BJ (cell line): ENCODE measurements at regions not wholly inside any gene's neighbourhood (a gene's known extent, or its start where the extent isn't known, plus 50 kb on each side); places are given as distances from the start of the nearest gene placed in this dataset.
"Not testable (repeated sequence)": the region's sequence is repeated elsewhere in the genome, so short reads cannot be mapped to it uniquely, and the experiment has no call there.

Experiments
- CTCF ChIA-PET: fragments of 350-600 bp; formaldehyde crosslinking; extraction: SDS; loops from one replicate; lab custom pipeline; 2021; ENCODE audit warnings: antibody characterized with exemption, inconsistent platforms; lab: Yijun Ruan, JAX
- POLR2A ChIA-PET: fragments of 300-600 bp; sonication (Branson Sonifier 250); formaldehyde crosslinking; extraction: SDS; loops from one replicate; lab custom pipeline; 2021; ENCODE audit warnings: antibody characterized with exemption; lab: Charles Lee
- DNase-seq: peaks from one replicate; pipeline ENCODE4 v3.0.0-alpha.2; 2011; ENCODE audit warnings: low read depth
- H3K27me3 ChIP-seq: 2 replicates; pipeline ENCODE4 v1.6.0; 2011; ENCODE audit warnings: low read length; ENCODE audit not compliant: control insufficient read depth, insufficient read depth
- H3K36me3 ChIP-seq: 2 replicates; pipeline ENCODE4 v1.5.1; 2011; ENCODE audit warnings: low read length; ENCODE audit not compliant: control insufficient read depth, insufficient read depth
- H3K4me3 ChIP-seq: 2 replicates; pipeline ENCODE4 v1.5.1; 2011; ENCODE audit warnings: low read depth, mild to moderate bottlenecking, control low read depth, low read length
- TF ChIP-seq, protein P1 (sequence below): IDR thresholded peaks from 2 replicates; pipeline ENCODE4 v1.5.1; 2011; ENCODE audit warnings: low read depth, mild to moderate bottlenecking, control low read depth, inconsistent platforms, low read length, moderate library complexity; ENCODE audit not compliant: insufficient read depth

- no peak for DNase-seq
- ChIA-PET CTCF (no interaction called here), POLR2A (no interaction called here)
- TF ChIP-seq, protein P1, sequence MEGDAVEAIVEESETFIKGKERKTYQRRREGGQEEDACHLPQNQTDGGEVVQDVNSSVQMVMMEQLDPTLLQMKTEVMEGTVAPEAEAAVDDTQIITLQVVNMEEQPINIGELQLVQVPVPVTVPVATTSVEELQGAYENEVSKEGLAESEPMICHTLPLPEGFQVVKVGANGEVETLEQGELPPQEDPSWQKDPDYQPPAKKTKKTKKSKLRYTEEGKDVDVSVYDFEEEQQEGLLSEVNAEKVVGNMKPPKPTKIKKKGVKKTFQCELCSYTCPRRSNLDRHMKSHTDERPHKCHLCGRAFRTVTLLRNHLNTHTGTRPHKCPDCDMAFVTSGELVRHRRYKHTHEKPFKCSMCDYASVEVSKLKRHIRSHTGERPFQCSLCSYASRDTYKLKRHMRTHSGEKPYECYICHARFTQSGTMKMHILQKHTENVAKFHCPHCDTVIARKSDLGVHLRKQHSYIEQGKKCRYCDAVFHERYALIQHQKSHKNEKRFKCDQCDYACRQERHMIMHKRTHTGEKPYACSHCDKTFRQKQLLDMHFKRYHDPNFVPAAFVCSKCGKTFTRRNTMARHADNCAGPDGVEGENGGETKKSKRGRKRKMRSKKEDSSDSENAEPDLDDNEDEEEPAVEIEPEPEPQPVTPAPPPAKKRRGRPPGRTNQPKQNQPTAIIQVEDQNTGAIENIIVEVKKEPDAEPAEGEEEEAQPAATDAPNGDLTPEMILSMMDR: no peak
- H3K36me3 ChIP-seq: no peaks in the 10 kb centered on the region
- no peaks in the 10 kb centered on the region for H3K27me3 ChIP-seq
- no peak overlapping the region for H3K4me3 ChIP-seq
Measured at GRCh38 chr2:13698847-13699246, 933.7 kb upstream of the LRATD1 start.

DNA sequence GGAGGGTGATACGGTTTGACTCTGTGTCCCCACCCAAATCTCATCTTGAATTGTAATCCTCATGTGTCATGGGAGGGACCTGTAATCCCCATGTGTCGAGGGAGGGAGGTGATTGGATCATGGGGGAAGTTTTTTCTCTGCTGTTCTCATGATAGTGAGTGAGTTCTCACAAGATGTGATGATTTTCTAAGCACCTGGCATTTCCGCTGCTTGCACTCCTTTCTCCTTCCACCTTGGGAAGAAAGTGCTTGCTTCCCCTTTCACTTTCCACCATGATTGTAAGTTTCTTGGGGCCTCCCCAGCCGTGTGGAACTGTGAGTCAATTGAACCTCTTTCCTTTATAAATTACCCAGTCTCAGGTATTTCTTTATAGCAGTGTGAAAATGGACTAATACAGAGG lies 932.6 kb upstream of the LRATD1 start:
- POLR2A ChIA-PET: not testable (repeated sequence)

GRCh38 chr2:13711154-13711553 lies 921.4 kb upstream of the LRATD1 start:
- TF ChIP-seq, protein P1: no peak
- POLR2A ChIA-PET: no interaction called here
- DNase-seq: no peak
- Histone ChIP-seq H3K36me3 (no peaks in the 10 kb centered on the region), H3K4me3 (no peak overlapping the region), H3K27me3 (no peaks in the 10 kb centered on the region)
- CTCF ChIA-PET: no interaction called here

More for the DNA sequence above, 932.6 kb upstream of the LRATD1 start:
- DNase-seq, H3K27me3 ChIP-seq, CTCF ChIA-PET, H3K4me3 ChIP-seq, H3K36me3 ChIP-seq: not testable (repeated sequence)

DNA sequence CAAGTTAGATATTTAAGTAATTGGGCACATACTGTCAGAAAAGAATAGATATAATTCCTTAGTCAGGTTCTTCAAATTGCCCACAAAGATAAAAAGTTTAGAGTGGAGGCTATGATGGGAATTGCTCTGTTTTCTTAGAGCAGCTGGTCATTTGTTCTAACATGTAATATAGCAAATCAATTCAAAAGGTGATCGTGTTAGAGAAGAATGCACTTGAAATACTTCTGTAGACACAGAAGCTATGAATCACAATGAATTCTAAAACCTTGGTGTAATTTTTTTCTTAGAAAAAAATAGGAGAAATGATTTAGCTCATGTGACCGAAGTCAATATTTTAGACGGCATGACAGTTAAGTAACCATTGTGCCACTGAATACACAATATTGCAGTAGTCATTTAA lies 918.1 kb upstream of the LRATD1 start:
- TF ChIP-seq, protein P1: no peak
- Histone ChIP-seq H3K36me3 (no peaks in the 10 kb centered on the region), H3K27me3 (no peaks in the 10 kb centered on the region), H3K4me3 (no peak overlapping the region)
- ChIA-PET POLR2A (no interaction called here), CTCF (no interaction called here)
- DNase-seq: no peak

GRCh38 chr2:13725945-13726344 lies 906.6 kb upstream of the LRATD1 start:
- H3K27me3 ChIP-seq: no peaks in the 10 kb centered on the region
- POLR2A ChIA-PET: no interaction called here

DNA sequence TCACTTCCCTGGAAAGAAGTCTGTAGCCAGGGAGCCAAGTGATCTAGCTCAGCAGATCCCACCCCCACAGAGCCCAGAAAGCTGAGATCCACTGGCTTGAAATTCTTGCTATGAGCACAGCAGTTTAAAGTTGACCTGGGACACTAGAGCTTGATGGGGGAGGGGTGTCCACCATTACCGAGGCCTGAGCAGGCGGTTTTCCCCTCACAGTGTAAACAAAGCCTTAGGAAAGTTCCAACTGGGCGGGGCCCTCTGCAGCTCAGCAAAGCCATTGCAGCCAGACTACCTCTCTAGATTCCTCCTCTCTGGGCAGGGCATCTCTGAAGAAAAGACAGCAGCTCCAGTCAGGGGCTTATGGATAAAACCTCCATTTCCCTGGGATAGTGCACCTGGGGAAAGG lies 887.2 kb upstream of the LRATD1 start:
- Histone ChIP-seq H3K27me3 (no peaks in the 10 kb centered on the region), H3K4me3 (no peak overlapping the region), H3K36me3 (no peaks in the 10 kb centered on the region)
- ChIA-PET POLR2A (no interaction called here), CTCF (no interaction called here)
- TF ChIP-seq, protein P1: no peak
- DNase-seq: no peak

More at GRCh38 chr2:13725945-13726344, 906.6 kb upstream of the LRATD1 start:
- H3K4me3 ChIP-seq: no peak overlapping the region
- CTCF ChIA-PET: no interaction called here
- no peak for DNase-seq
- no peaks in the 10 kb centered on the region for H3K36me3 ChIP-seq
- TF ChIP-seq, protein P1: no peak
